Astrocyte (in vitro differentiated cells and primary cell): ENCODE measurements at regions not wholly inside any gene's neighbourhood (a gene's known extent, or its start where the extent isn't known, plus 50 kb on each side); places are given as distances from the start of the nearest gene placed in this dataset.

Source experiments
- CTCF ChIP-seq: IDR thresholded peaks from 2 replicates; pipeline ENCODE4 v1.5.1; 2011; ENCODE audit warnings: low read depth, mild to moderate bottlenecking, inconsistent platforms, low read length, moderate library complexity; ENCODE audit not compliant: insufficient read depth
- EZH2 ChIP-seq: IDR thresholded peaks from 2 replicates; pipeline ENCODE4 v1.6.1; 2012; ENCODE audit warnings: mild to moderate bottlenecking, low read length, inconsistent platforms; ENCODE audit not compliant: insufficient read depth

GRCh38 chr6:109262261-109262660 lies 120.0 kb downstream of the CD164 start:
- no peak for TF ChIP-seq CTCF
- TF ChIP-seq EZH2: no peak
